SK-N-SH treated with all-trans-retinoic acid at 6 μM for 48 hours (cell line): ENCODE measurements at regions not wholly inside any gene's neighbourhood (a gene's known extent, or its start where the extent isn't known, plus 50 kb on each side); places are given as distances from the start of the nearest gene placed in this dataset.

Source experiments
- RARB ChIP-seq: fragments of 250-450 bp; sonication (Bioruptor Pico); IDR thresholded peaks from 2 replicates; pipeline ENCODE4 v1.8.0; 2021; ENCODE audit warnings: mild to moderate bottlenecking, moderate library complexity
- ZFP3 ChIP-seq: fragments of 250-450 bp; sonication (Bioruptor Pico); IDR thresholded peaks from 2 replicates; pipeline ENCODE4 v1.5.0; 2020; ENCODE audit warnings: mild to moderate bottlenecking, moderate library complexity

GRCh38 chr6:22755605-22756004 lies 186.2 kb downstream of the HDGFL1 start:
- no peak for TF ChIP-seq ZFP3 (CRISPR knock-in tag)
- TF ChIP-seq RARB: no peak
